DLD1 (cell line): ENCODE measurements at regions not wholly inside any gene's neighbourhood (a gene's known extent, or its start where the extent isn't known, plus 50 kb on each side); places are given as distances from the start of the nearest gene placed in this dataset.
"Not testable (repeated sequence)": the region's sequence is repeated elsewhere in the genome, so short reads cannot be mapped to it uniquely, and the experiment has no call there.

Experiments used
- in situ Hi-C: cut with HindIII; loops from 2 replicates; pipeline ENCODE4 v1.10.0; 2017; ENCODE audit warnings: low sequenced_read_pairs

GRCh38 chr20:50354721-50355589, 155.2 kb upstream of the PTPN1 start:
- in situ Hi-C loops, result loop anchor here (5.0 kb wide), 1 partner anchor 92 kb away; no protein-coding TSS in a partner anchor

GRCh38 chr20:50355590-50356524, 154.3 kb upstream of the PTPN1 start:
- in situ Hi-C loops, result loop anchor here (5.0 kb wide), 1 partner anchor 91 kb away; no protein-coding TSS in a partner anchor

DNA sequence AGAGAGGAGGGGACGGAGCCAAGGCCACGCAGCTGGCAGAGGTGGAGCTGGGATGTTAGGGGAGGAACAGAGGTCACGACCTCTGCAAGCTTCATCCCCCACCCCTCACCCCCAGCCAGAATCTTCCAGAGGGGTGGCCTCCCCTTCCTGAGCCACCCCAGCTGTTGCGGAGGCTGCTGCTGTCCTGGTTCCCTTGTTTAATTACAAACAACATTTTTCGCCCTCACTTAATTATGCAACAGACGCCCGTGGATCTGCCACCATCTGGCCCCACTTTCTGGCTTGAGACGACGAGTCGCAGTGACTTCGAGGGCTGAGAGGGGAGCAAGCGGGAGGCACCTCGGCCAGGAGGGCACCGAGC, 153.7 kb upstream of the PTPN1 start:
- in situ Hi-C loops, result loop anchor here (5.0 kb wide), 1 partner anchor 91 kb away; no protein-coding TSS in a partner anchor

DNA sequence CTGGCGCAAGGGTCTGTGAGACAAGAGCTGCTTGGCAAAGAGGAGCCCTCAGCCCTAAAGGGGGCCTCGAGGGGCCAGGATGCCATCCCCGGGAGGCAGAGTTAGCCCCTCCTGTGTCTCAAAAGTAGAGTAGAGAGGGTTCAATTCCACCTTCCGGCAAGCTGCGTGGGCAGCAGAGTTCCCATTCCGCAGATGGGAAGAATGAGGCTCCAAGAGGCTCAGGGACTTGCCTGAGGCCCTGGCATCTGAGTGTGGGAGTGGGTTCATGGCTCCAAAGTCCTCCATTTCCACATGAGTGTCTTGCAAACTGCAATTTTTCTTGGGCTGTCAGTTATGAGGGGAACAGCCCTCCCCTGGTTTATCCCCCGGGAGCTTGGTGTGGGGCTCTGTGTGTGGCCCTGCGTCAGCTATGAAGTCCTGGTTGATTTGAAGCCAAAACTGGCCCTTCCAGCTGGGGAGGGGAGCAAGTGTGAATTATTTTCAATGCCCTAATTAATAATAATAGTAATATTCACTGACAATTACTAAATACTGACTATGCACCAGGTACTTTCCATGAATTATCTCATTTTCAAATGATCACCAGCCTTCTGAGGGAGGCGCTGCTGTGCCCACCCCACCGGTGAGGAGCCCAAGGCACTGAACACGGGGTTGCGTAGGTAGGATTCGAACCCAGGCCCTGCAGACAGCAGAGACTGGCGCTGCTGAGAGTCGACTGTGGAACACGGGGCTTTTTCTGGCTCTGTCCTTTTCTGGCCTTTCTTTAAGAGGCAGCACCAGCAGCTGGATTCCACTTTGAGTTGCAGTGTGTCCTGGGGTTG, 153.0 kb upstream of the PTPN1 start:
- in situ Hi-C loops, result loop anchor here (5.0 kb wide), 1 partner anchor 90 kb away; no protein-coding TSS in a partner anchor

DNA sequence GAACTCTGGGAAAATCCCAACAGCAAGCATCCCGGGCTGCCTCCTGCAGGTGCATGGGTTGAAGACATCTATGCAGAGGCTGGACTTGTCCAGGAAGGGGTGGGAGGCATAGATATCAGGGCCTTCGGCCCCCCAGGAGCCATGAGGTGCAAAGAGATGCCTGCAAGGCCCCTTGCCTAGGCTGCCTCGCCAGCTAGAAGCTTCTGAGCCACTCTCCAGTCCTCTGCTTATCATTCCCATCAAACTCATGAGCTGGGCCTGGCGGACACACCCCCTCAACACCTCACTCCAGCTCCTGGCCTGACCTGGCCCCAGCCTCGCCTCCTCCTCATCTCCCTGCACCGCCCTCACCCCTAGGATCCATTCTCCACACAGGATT, 152.4 kb upstream of the PTPN1 start:
- in situ Hi-C loops, result loop anchor here (5.0 kb wide), 1 partner anchor 90 kb away; no protein-coding TSS in a partner anchor

DNA sequence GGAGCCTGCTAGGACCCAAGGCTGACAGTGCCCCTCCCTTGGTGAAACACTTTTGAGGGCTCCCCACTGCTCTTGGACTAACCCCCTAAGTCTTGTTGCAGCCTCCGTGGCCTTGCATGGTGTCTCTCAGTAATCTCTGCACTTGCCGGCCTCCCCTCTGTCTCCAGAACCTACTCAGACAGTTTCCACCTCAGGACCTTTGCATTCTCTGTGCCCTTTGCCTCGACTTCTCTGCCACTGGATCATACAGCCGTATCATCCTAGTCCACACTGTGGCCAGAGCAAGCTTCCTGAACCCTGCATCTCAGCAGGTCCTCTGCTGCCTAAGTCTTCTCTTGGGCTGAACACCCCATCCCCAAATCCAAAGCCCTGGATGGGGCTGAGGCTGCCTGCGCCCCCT, 152.0 kb upstream of the PTPN1 start:
- in situ Hi-C loops, result loop anchor here (5.0 kb wide), 1 partner anchor 89 kb away; no protein-coding TSS in a partner anchor

DNA sequence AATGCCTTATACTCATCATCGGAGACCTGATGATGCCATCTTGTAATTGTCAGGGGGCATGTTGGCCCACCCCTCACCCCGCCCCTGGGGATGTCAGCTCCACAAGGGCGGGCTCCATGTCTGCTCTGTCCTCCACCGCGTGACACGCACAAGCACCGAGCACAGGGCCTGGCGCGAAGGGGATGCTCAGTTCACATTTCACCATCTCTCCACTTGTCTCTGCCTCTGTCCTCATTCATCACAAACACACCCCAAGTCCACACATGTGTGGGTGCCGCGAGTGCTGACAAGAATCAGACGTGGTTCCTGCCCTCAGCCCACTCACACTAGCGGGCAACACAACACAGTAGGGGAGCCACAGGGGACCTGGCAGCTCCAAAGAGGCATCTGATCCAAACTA, 151.2 kb upstream of the PTPN1 start:
- in situ Hi-C loops, result loop anchor here (5.0 kb wide), 1 partner anchor 88 kb away; no protein-coding TSS in a partner anchor

GRCh38 chr20:50359607-50360217, 150.5 kb upstream of the PTPN1 start:
- in situ Hi-C loops, result loop anchor here (5.0 kb wide), 1 partner anchor 88 kb away; no protein-coding TSS in a partner anchor

DNA sequence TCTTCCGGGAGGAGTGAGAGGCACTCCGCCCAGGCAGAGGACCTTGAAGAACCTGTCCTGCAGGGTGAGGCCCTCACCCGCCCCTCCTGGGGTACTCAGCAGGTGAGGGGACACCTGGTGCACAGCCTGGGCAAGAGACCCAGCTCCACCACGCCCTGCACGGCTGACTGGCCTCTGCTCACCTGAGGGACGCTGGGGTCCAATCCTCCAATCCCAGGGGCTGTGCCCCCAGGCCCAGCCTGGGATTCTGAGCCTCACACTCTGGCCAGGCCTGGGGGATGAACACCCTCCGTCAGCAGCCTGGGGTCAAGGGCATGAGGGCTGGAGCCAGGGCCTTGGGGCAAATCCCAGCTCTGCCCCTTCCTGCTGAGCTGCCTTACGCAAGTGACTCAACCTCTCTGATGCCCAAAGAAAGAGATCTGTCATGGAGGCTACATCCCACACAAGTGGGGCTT, 149.9 kb upstream of the PTPN1 start:
- in situ Hi-C loops, result no loop called here

- in situ Hi-C loops, result no loop called here
Observed at GRCh38 chr20:50360921-50361320, 149.3 kb upstream of the PTPN1 start.

DNA sequence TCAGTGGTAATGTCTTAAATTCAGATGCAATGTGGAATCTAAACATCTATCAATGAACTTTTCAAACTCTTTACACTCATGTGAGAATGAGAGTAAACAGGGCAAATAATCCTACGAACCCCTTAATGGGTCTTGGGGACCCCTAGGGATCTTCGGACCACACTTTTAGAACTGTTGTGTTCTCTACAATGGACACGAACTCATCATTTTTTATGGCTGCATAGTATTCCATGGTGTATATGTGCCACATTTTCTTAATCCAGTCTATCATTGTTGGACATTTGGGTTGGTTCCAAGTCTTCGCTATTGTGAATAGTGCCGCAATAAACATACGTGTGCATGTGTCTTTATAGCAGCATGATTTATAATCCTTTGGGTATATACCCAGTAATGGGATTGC, 148.0 kb upstream of the PTPN1 start:
- in situ Hi-C loops, result not testable (repeated sequence)

- in situ Hi-C loops, result no loop called here
Observed at GRCh38 chr20:50363027-50363426, 147.2 kb upstream of the PTPN1 start.

- in situ Hi-C loops, result no loop called here
Observed at GRCh38 chr20:50363479-50363878, 146.7 kb upstream of the PTPN1 start.

GRCh38 chr20:50364542-50364941, 145.6 kb upstream of the PTPN1 start:
- in situ Hi-C loops, result no loop called here

GRCh38 chr20:50366270-50367103, 143.7 kb upstream of the PTPN1 start:
- in situ Hi-C loops, result no loop called here

DNA sequence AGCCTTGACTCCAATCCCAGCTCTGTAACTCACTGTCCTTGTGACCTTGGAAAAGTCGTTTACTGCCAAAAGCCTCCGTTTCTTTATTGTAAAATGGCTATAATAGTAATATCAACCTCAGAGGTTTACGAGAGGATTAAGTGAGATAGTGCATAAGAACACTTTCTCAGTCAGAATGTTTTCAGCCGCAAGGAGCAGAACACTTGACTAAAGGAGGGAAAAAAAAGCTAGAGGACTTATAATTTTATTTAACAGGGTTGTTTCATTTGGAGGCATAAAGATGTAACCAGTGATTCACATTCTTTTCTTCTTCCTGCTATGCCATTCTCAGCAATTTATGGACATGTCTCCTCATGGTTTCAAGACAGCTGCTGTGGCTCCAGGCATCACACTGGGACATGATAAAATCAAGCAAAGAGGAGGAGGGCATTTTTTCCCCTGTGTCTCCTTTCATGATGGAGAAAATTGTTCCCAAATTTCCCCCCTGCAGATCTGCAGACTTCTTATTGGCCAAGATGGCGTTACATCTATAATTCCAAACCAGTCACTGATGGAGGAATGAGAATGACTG, 143.0 kb upstream of the PTPN1 start:
- in situ Hi-C loops, result no loop called here

GRCh38 chr20:50367739-50368375, 142.3 kb upstream of the PTPN1 start:
- in situ Hi-C loops, result no loop called here

DNA sequence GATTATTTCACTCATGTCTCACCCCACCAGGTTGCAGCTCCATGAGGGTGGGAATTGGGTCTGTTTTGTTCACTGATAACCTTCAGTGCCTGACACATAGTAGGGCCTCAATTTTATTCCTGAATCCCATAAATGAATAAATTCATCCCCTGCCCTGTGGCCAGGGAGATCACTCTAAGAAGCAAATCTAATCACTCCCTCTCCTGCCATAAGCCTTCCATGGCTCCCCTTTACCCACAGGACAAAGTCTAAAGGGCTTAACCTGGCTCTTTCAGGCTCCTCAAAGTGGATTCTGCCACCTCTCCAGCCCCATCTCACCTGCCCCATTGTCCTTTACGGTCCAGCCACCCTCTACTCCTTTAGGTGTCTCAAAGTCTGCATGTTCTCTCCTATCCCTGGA, 141.8 kb upstream of the PTPN1 start:
- in situ Hi-C loops, result no loop called here
